H1 (cell line): ENCODE measurements at regions not wholly inside any gene's neighbourhood (a gene's known extent, or its start where the extent isn't known, plus 50 kb on each side); places are given as distances from the start of the nearest gene placed in this dataset.

Experiments
- CTCF ChIA-PET: fragments of 300-600 bp; sonication (Branson Sonifier 250); formaldehyde crosslinking; loops from one replicate; lab custom pipeline; 2021; ENCODE audit not compliant: partially characterized antibody; lab: Charles Lee
- POLR2A ChIA-PET: fragments of 300-600 bp; sonication (Branson Sonifier 250); formaldehyde crosslinking; loops from one replicate; lab custom pipeline; 2021; ENCODE audit warnings: inconsistent platforms; ENCODE audit not compliant: partially characterized antibody; lab: Charles Lee
- DNase-seq, 2 experiments: peaks; one replicate each; pipeline versions ENCODE4 v3.0.0 to v3.0.0-alpha.2; 2010 to 2022; ENCODE audit warnings: low spot score in 2 of 2, low read depth in 1 of 2, mixed read lengths in 1 of 2
- FAIRE-seq: peaks from 2 replicates; lab custom pipeline; 2011; peaks lifted over from hg19 to GRCh38; lab: Jason Lieb, UNC
- H2AFZ ChIP-seq: 2 replicates; pipeline ENCODE4 v1.8.1; 2012; ENCODE audit warnings: low read length, inconsistent platforms
- H2AK5ac ChIP-seq: 2 replicates; pipeline ENCODE4 v1.6.1; 2013; ENCODE audit warnings: low read depth, low read length
- H2BK120ac ChIP-seq: replicated peaks from 2 replicates; pipeline ENCODE3; 2013; ENCODE audit warnings: low read depth, low read length, inconsistent platforms
- H2BK12ac ChIP-seq: 2 replicates; pipeline ENCODE4 v1.6.1; 2013; ENCODE audit warnings: low read depth, low read length
- H2BK15ac ChIP-seq: 2 replicates; pipeline ENCODE4 v1.6.1; 2013; ENCODE audit warnings: low read length
- H2BK20ac ChIP-seq: 2 replicates; pipeline ENCODE4 v1.6.1; 2013; ENCODE audit warnings: low read length
- H2BK5ac ChIP-seq: 2 replicates; pipeline ENCODE4 v1.6.1; 2013; ENCODE audit warnings: low read depth, low read length
- H3K14ac ChIP-seq: 2 replicates; pipeline ENCODE4 v1.6.1; 2013; ENCODE audit warnings: inconsistent platforms; ENCODE audit not compliant: insufficient read length
- H3K18ac ChIP-seq: 2 replicates; pipeline ENCODE4 v1.6.1; 2013; ENCODE audit warnings: low read length; ENCODE audit errors: extremely low read depth
- H3K23ac ChIP-seq: 2 replicates; pipeline ENCODE4 v1.6.1; 2013; ENCODE audit warnings: inconsistent platforms; ENCODE audit not compliant: insufficient read length
- H3K23me2 ChIP-seq: 2 replicates; pipeline ENCODE4 v1.6.1; 2013; ENCODE audit warnings: low read depth, low read length
- H3K27ac ChIP-seq: 2 replicates; pipeline ENCODE4 v1.6.1; 2011; ENCODE audit warnings: low read depth, low read length, inconsistent platforms
- H3K27me3 ChIP-seq, 4 experiments: replicated peaks in 1 of 4; 1 replicate in 1 of 4; 2 replicates in 3 of 4; pipeline versions ENCODE4 v1.6.1 to v1.8.1; 2011 to 2013; ENCODE audit warnings: low read length in 3 of 4, mild to moderate bottlenecking in 3 of 4, inconsistent platforms in 2 of 4, mixed read lengths in 2 of 4, moderate library complexity in 1 of 4; ENCODE audit not compliant: control insufficient read depth in 3 of 4, insufficient read depth in 3 of 4; ENCODE audit errors: extremely low read depth in 1 of 4
- H3K36me3 ChIP-seq, 4 experiments: 2 replicates each; pipeline versions ENCODE4 v1.6.1 to v1.8.1; 2011 to 2013; ENCODE audit warnings: mild to moderate bottlenecking in 4 of 4, low read length in 3 of 4, moderate library complexity in 2 of 4, control low read depth in 1 of 4, inconsistent platforms in 1 of 4; ENCODE audit not compliant: insufficient read depth in 4 of 4, control insufficient read depth in 2 of 4
- H3K4ac ChIP-seq: replicated peaks from 2 replicates; pipeline ENCODE3; 2013; ENCODE audit warnings: low read length, low read depth, mixed read lengths, inconsistent platforms; ENCODE audit not compliant: insufficient read length
- H3K4me1 ChIP-seq, 4 experiments: replicated peaks in 1 of 4; 1 replicate in 1 of 4; 2 replicates in 3 of 4; pipeline versions ENCODE4 v1.6.1 to v1.8.1; 2011 to 2013; ENCODE audit warnings: low read length in 3 of 4, inconsistent platforms in 2 of 4, mixed read lengths in 1 of 4; ENCODE audit not compliant: insufficient read depth in 4 of 4, control insufficient read depth in 3 of 4
- H3K4me2 ChIP-seq, 2 experiments: 2 replicates each; pipeline versions ENCODE4 v1.6.1 to v1.8.1; 2011 to 2013; ENCODE audit warnings: low read depth in 2 of 2, low read length in 2 of 2, control low read depth in 1 of 2, inconsistent platforms in 1 of 2, mild to moderate bottlenecking in 1 of 2; ENCODE audit not compliant: insufficient read depth in 1 of 2
- H3K4me3 ChIP-seq, 4 experiments: fragments of 200-600, 300-600 bp in 1 of 4; sonication (generic), shearing (Covaris generic), sonication (Bioruptor Twin) in 1 of 4; 2 replicates each; pipeline versions ENCODE4 v1.5.1 to v1.8.1; 2011 to 2016; ENCODE audit warnings: low read length in 4 of 4, low read depth in 3 of 4, control low read depth in 2 of 4, inconsistent platforms in 2 of 4, mild to moderate bottlenecking in 2 of 4, mixed read lengths in 1 of 4, moderate library complexity in 1 of 4; ENCODE audit not compliant: insufficient read depth in 2 of 4; ENCODE audit errors: extremely low read depth in 1 of 4
- H3K56ac ChIP-seq: replicated peaks from 2 replicates; pipeline ENCODE3; 2013; ENCODE audit warnings: low read depth, mild to moderate bottlenecking, mixed read lengths, low read length, inconsistent platforms; ENCODE audit not compliant: insufficient read length
- H3K79me1 ChIP-seq: 2 replicates; pipeline ENCODE4 v1.6.1; 2013; ENCODE audit warnings: low read depth, low read length, control low read depth
- H3K79me2 ChIP-seq, 2 experiments: 2 replicates each; pipeline versions ENCODE4 v1.6.1 to v1.8.1; 2012 to 2013; ENCODE audit warnings: low read length in 2 of 2, mild to moderate bottlenecking in 2 of 2, inconsistent platforms in 1 of 2; ENCODE audit not compliant: insufficient read depth in 2 of 2, control insufficient read depth in 1 of 2
- H3K9ac ChIP-seq, 4 experiments: replicated peaks in 1 of 4; 1 replicate in 1 of 4; 2 replicates in 3 of 4; pipeline versions ENCODE4 v1.6.1 to v1.8.1; 2011 to 2013; ENCODE audit warnings: low read depth in 3 of 4, low read length in 3 of 4, control low read depth in 2 of 4, mild to moderate bottlenecking in 2 of 4, moderate library complexity in 2 of 4, inconsistent platforms in 1 of 4; ENCODE audit errors: extremely low read depth in 1 of 4
- H3K9me3 ChIP-seq, 2 experiments: 2 replicates each; pipeline versions ENCODE4 v1.6.1 to v1.8.1; 2012 to 2013; ENCODE audit warnings: mild to moderate bottlenecking in 2 of 2, moderate library complexity in 2 of 2, control low read depth in 1 of 2, inconsistent platforms in 1 of 2, low read depth in 1 of 2, low read length in 1 of 2, mixed read lengths in 1 of 2; ENCODE audit not compliant: insufficient read depth in 2 of 2
- H4K20me1 ChIP-seq, 2 experiments: replicated peaks in 1 of 2; 2 replicates each; pipeline versions ENCODE3 to v1.8.1; 2011 to 2013; ENCODE audit warnings: inconsistent platforms in 2 of 2, low read length in 2 of 2, mild to moderate bottlenecking in 1 of 2; ENCODE audit not compliant: insufficient read depth in 2 of 2, control insufficient read depth in 1 of 2
- H4K5ac ChIP-seq: 2 replicates; pipeline ENCODE4 v1.6.1; 2013; ENCODE audit warnings: low read length, low read depth, mixed read lengths, inconsistent platforms; ENCODE audit not compliant: insufficient read length
- H4K8ac ChIP-seq: 2 replicates; pipeline ENCODE4 v1.8.0; 2013; ENCODE audit warnings: mild to moderate bottlenecking, moderate library complexity, low read length, inconsistent platforms; ENCODE audit not compliant: insufficient read depth; ENCODE audit errors: extremely low read depth
- H4K91ac ChIP-seq: replicated peaks from 2 replicates; pipeline ENCODE3; 2013; ENCODE audit warnings: low read length, mixed read lengths, inconsistent platforms; ENCODE audit not compliant: insufficient read length
- CTBP2 ChIP-seq: IDR thresholded peaks from 2 replicates; pipeline ENCODE4 v1.7.0; 2011; ENCODE audit warnings: borderline replicate concordance, mild to moderate bottlenecking, moderate library complexity, mixed read lengths, low read length; ENCODE audit not compliant: insufficient read depth, insufficient read length
- GTF2F1 ChIP-seq: IDR thresholded peaks from 2 replicates; pipeline ENCODE4 v1.6.1; 2012; ENCODE audit warnings: low read depth, low read length, improper control_type of control experiment, borderline replicate concordance
- WGBS, 2 experiments: shearing (Covaris generic) in 1 of 2; methylation state at CpG; one replicate each; pipeline versions ENCODE4 v1.1.6 to v1.1.7; 2013 to 2015; ENCODE audit warnings: low lambda C conversion rate in 2 of 2, mixed read lengths in 2 of 2, inconsistent platforms in 1 of 2, low coverage in 1 of 2, missing lambda C conversion rate in 1 of 2; ENCODE audit not compliant: insufficient replicate concordance in 2 of 2, insufficient coverage in 1 of 2, insufficient read length in 1 of 2; ENCODE audit errors: extremely low coverage in 1 of 2, missing lambda C conversion rate in 1 of 2; 5-methylcytosine and 5-hydroxymethylcytosine counted together

GRCh38 chr3:105997466-105997799, 128.6 kb upstream of the CBLB start:
- no peak overlapping the region for H2BK15ac ChIP-seq
- no peak overlapping the region for H4K8ac ChIP-seq
- no peak overlapping the region for H3K18ac ChIP-seq
- DNase-seq: no peak
- no peaks in the 10 kb centered on the region for H3K27me3 ChIP-seq
- H3K79me1 ChIP-seq: no peaks in the 10 kb centered on the region
- H3K9ac ChIP-seq: no peak overlapping the region
- H2AFZ ChIP-seq: no peak overlapping the region
- H3K9me3 ChIP-seq: 0 out of 4 replicates have a peak, but pooled peaks cover 0 to 2% of the 10 kb centered on the region in 2 experiments
- no peak overlapping the region for H4K5ac ChIP-seq
- no peak overlapping the region for H3K4ac ChIP-seq
- no peaks in the 10 kb centered on the region for H3K23me2 ChIP-seq
- H3K14ac ChIP-seq: no peak overlapping the region
- FAIRE-seq: no peak
- H3K27ac ChIP-seq: no peak overlapping the region
- H3K4me2 ChIP-seq: no peak overlapping the region
- H2BK20ac ChIP-seq: no peak overlapping the region
- H3K56ac ChIP-seq: no peak overlapping the region
- no peaks in the 10 kb centered on the region for H3K4me1 ChIP-seq
- H3K36me3 ChIP-seq: no peaks in the 10 kb centered on the region
- H3K4me3 ChIP-seq: no peak overlapping the region
- TF ChIP-seq CTBP2: no peak
- TF ChIP-seq GTF2F1: no peak
- TF ChIP-seq, all 59 proteins: peak for 0
- no peak overlapping the region for H2BK120ac ChIP-seq
- H4K20me1 ChIP-seq: no peaks in the 10 kb centered on the region
- no peaks in the 10 kb centered on the region for H3K79me2 ChIP-seq
- 100% methylated on average over 1 of the region's 1 CpG; no CpG with 5 or more reads in 1 of the 2 experiments for WGBS, 2 experiments
- no peak overlapping the region for H2BK12ac ChIP-seq
- POLR2A ChIA-PET: no interaction called here
- H4K91ac ChIP-seq: no peak overlapping the region
- no peak overlapping the region for H2AK5ac ChIP-seq
- no peak overlapping the region for H2BK5ac ChIP-seq
- CTCF ChIA-PET: no interaction called here
- no peak overlapping the region for H3K23ac ChIP-seq
